WTC11 (cell line): ENCODE measurements at regions not wholly inside any gene's neighbourhood (a gene's known extent, or its start where the extent isn't known, plus 50 kb on each side); places are given as distances from the start of the nearest gene placed in this dataset.

Experiments used
- ATF2 ChIP-seq: sonication (generic); formaldehyde crosslinking; IDR thresholded peaks from 2 replicates; pipeline ENCODE4 v1.8.1; 2022; ENCODE audit warnings: low read depth, missing genetic modification reagents, borderline replicate concordance
- CREM ChIP-seq: sonication (generic); formaldehyde crosslinking; IDR thresholded peaks from 2 replicates; pipeline ENCODE4 v1.8.1; 2022; ENCODE audit warnings: mild to moderate bottlenecking, missing genetic modification reagents, moderate library complexity
- CTCF ChIP-seq: fragments of 200-600 bp; IDR thresholded peaks from 2 replicates; pipeline ENCODE4 v1.8.0; 2022; ENCODE audit warnings: antibody characterized with exemption
- ELF4 ChIP-seq: sonication (generic); formaldehyde crosslinking; IDR thresholded peaks from 2 replicates; pipeline ENCODE4 v1.8.1; 2022; ENCODE audit warnings: low read depth, mild to moderate bottlenecking, moderate library complexity, missing genetic modification reagents
- KAT7 ChIP-seq: sonication (generic); formaldehyde crosslinking; IDR thresholded peaks from 2 replicates; pipeline ENCODE4 v1.8.1; 2023; ENCODE audit warnings: missing genetic modification reagents, mild to moderate bottlenecking, borderline replicate concordance

GRCh38 chr2:8231902-8232301 is 450.0 kb upstream of the ID2 start:
- TF ChIP-seq CTCF (no peak), ELF4 (CRISPR knock-in tag) (no peak), CREM (CRISPR knock-in tag) (no peak), KAT7 (CRISPR knock-in tag) (no peak), ATF2 (CRISPR knock-in tag) (no peak)
